ENCODE measurements at regions not wholly inside any gene's neighbourhood (a gene's known extent, or its start where the extent isn't known, plus 50 kb on each side); places are given as distances from the start of the nearest gene placed in this dataset.
A peak's percentile ranks its signal among the peaks of the same experiment; 100 is the strongest.
"Not testable (repeated sequence)": the region's sequence is repeated elsewhere in the genome, so short reads cannot be mapped to it uniquely, and the experiment has no call there.

DNA sequence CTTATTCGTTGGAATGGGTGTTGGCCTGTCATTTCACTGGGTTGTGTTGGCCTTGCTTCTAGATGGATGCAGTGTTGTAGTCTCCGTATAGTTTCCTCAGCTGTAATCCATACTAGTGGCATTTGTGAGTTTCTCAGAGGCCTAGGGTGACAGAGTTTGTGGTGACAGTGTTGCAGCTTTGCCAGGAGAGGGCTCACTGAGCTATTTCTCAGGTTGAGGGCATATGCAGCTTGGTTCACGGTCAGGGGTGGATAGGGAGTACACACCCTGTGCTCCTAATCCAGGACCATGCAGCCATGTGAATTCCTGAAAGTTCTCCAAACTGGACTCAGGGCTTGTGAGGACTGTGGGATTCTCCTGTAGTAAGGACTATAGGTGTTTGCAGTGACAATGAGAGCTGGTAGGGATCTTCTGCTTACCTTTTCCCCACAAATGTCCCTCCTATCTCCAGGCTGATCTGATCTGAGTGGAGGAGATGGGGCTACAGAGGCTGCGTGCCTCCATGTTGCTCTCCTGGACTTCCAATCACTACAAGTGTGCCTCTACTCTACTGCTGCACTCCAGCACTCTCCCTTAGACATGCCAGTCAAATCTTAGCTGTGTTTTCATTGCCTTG lies 229.0 kb downstream of the STK31 start:
- no peaks in the 10 kb centered on the region for H3K4me1 ChIP-seq
- no peak overlapping the region for H3K4me3 ChIP-seq
- H3K36me3 ChIP-seq = no peaks in the 10 kb centered on the region
- H3K27me3 ChIP-seq = no peaks in the 10 kb centered on the region
- no peak overlapping the region for H3K27ac ChIP-seq
- TF ChIP-seq, protein P1, sequence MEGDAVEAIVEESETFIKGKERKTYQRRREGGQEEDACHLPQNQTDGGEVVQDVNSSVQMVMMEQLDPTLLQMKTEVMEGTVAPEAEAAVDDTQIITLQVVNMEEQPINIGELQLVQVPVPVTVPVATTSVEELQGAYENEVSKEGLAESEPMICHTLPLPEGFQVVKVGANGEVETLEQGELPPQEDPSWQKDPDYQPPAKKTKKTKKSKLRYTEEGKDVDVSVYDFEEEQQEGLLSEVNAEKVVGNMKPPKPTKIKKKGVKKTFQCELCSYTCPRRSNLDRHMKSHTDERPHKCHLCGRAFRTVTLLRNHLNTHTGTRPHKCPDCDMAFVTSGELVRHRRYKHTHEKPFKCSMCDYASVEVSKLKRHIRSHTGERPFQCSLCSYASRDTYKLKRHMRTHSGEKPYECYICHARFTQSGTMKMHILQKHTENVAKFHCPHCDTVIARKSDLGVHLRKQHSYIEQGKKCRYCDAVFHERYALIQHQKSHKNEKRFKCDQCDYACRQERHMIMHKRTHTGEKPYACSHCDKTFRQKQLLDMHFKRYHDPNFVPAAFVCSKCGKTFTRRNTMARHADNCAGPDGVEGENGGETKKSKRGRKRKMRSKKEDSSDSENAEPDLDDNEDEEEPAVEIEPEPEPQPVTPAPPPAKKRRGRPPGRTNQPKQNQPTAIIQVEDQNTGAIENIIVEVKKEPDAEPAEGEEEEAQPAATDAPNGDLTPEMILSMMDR (IDR thresholded peaks at IDR 0.05) = peak in 3 of 6 experiments; percentile 72 to 78 (median 73)
- TF ChIP-seq POLR2A (IDR thresholded peaks at IDR 0.05) = no peak
- no peaks in the 10 kb centered on the region for H3K9me3 ChIP-seq
- peak in 1 of 3 donors; percentile 62 for DNase-seq

- not testable (repeated sequence) for H3K4me1 ChIP-seq, H3K27ac ChIP-seq, H3K9me3 ChIP-seq, H3K4me3 ChIP-seq, DNase-seq, H3K27me3 ChIP-seq, H3K36me3 ChIP-seq
These were observed 229.7 kb downstream of the STK31 start for GRCh38 chr7:23939747-23940146.

DNA sequence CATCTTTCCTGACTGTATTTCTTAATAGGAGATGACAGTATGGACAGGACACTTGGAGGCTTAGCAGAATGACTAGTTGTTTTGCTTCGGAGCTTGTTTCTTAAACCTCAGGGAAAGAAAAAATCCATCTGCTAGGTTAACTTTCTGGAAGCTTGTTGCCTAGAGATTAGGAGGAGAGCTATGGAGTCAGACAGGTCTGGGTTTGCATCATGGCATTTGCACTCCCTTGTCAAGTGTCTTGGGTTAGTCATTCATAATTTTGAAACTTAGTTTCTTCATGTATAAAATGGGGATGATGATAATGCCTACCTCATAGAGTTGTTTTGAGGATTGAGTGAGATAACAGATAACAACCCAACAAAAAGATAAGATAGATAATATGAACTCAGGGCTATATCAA lies 231.5 kb downstream of the STK31 start:
- H3K36me3 ChIP-seq = no peaks in the 10 kb centered on the region
- no peak overlapping the region for H3K27ac ChIP-seq
- no peak overlapping the region for H3K4me3 ChIP-seq
- H3K27me3 ChIP-seq = no peaks in the 10 kb centered on the region
- DNase-seq = no peak
- H3K9me3 ChIP-seq = no peaks in the 10 kb centered on the region
- no peak for TF ChIP-seq POLR2A (IDR thresholded peaks at IDR 0.05)
- TF ChIP-seq, protein P1 (IDR thresholded peaks at IDR 0.05) = no peak
- no peaks in the 10 kb centered on the region for H3K4me1 ChIP-seq

DNA sequence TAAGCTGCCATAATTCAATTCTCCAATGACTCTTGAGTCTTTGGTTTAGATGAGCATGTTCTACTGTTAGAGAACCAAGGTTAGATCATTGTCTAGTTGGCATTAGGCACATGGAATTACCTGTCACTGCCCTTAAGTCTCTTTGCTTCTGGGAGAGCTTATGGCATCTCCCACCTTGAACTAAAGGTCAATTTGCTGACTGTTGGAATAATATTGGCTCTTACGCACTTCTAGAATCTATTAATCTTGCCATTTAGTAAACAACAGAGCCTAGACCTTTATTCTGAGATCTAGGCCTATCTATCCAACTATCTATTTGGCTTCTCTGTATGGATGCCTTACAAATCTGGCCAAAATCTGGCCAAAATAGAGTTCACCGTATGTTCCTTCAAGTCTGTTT lies 232.0 kb downstream of the STK31 start:
- Histone ChIP-seq H3K27ac (no peak overlapping the region), H3K4me3 (no peak overlapping the region), H3K36me3 (no peaks in the 10 kb centered on the region), H3K27me3 (no peaks in the 10 kb centered on the region), H3K4me1 (no peaks in the 10 kb centered on the region), H3K9me3 (no peaks in the 10 kb centered on the region)
- TF ChIP-seq, protein P1 (IDR thresholded peaks at IDR 0.05) = no peak
- TF ChIP-seq POLR2A (IDR thresholded peaks at IDR 0.05) = no peak
- no peak for DNase-seq

- H3K36me3 ChIP-seq = no peaks in the 10 kb centered on the region
- DNase-seq = no peak
- no peak overlapping the region for H3K4me3 ChIP-seq
- H3K4me1 ChIP-seq = no peaks in the 10 kb centered on the region
- no peak for TF ChIP-seq POLR2A (IDR thresholded peaks at IDR 0.05)
- TF ChIP-seq, protein P1 (IDR thresholded peaks at IDR 0.05) = no peak
- H3K27ac ChIP-seq = no peak overlapping the region
- no peaks in the 10 kb centered on the region for H3K9me3 ChIP-seq
- H3K27me3 ChIP-seq = no peaks in the 10 kb centered on the region
These were observed 234.1 kb downstream of the STK31 start for GRCh38 chr7:23944131-23944530.

DNA sequence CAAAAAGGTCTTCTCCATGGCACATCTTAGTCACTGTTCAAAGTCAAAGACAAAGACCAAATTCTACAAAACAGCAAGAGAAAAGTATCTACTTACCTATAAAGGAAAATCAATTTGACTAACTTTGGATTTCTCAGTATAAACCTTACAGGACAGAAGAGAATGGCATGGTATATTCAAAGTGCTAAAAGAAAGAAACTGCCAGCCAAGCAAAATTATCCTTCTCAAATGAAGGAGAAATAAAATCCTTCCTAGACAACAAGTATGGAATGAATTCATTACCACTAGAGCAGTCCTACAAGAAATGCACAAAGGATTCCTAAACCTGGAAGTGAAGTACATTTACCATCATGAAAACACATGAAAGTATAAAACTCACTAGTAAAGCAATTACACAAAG lies 235.5 kb downstream of the STK31 start:
- no peaks in the 10 kb centered on the region for H3K9me3 ChIP-seq
- no peak overlapping the region for H3K4me3 ChIP-seq
- no peaks in the 10 kb centered on the region for H3K36me3 ChIP-seq
- no peaks in the 10 kb centered on the region for H3K27me3 ChIP-seq
- TF ChIP-seq, protein P1 (IDR thresholded peaks at IDR 0.05) = no peak
- no peak for TF ChIP-seq POLR2A (IDR thresholded peaks at IDR 0.05)
- H3K4me1 ChIP-seq = no peaks in the 10 kb centered on the region
- no peak overlapping the region for H3K27ac ChIP-seq
- no peak for DNase-seq
